Subcutaneous abdominal adipose tissue (tissue), 5 donors: ENCODE measurements at regions not wholly inside any gene's neighbourhood (a gene's known extent, or its start where the extent isn't known, plus 50 kb on each side); places are given as distances from the start of the nearest gene placed in this dataset.

Experiments used
- H3K27ac ChIP-seq: one replicate; pipeline ENCODE4 v1.7.0; 2013; ENCODE audit warnings: low read depth, mild to moderate bottlenecking, inconsistent platforms, low read length, moderate library complexity
- H3K27me3 ChIP-seq, 5 donors: one replicate each; pipeline ENCODE4 v1.7.0; 2013; ENCODE audit warnings: low read length in 5 of 5, inconsistent platforms in 1 of 5; ENCODE audit not compliant: control insufficient read depth in 5 of 5, insufficient read depth in 4 of 5
- H3K36me3 ChIP-seq, 5 donors: one replicate each; pipeline ENCODE4 v1.7.0; 2013; ENCODE audit warnings: low read length in 5 of 5; ENCODE audit not compliant: control insufficient read depth in 5 of 5, insufficient read depth in 5 of 5
- H3K4me1 ChIP-seq, 5 donors: one replicate each; pipeline ENCODE4 v1.7.0; 2013; ENCODE audit warnings: low read length in 5 of 5, mild to moderate bottlenecking in 3 of 5, moderate library complexity in 1 of 5; ENCODE audit not compliant: control insufficient read depth in 5 of 5, insufficient read depth in 5 of 5
- H3K4me3 ChIP-seq, 5 donors: one replicate each; pipeline ENCODE4 v1.7.0; 2013; ENCODE audit warnings: low read length in 5 of 5, low read depth in 1 of 5
- H3K9ac ChIP-seq, 5 donors: one replicate each; pipeline ENCODE4 v1.7.0; 2013; ENCODE audit warnings: low read length in 5 of 5, mild to moderate bottlenecking in 4 of 5, moderate library complexity in 3 of 5
- H3K9me3 ChIP-seq, 5 donors: one replicate each; pipeline ENCODE4 v1.7.0; 2013; ENCODE audit warnings: low read length in 5 of 5; ENCODE audit not compliant: control insufficient read depth in 5 of 5
- donor health status: healthy.
- donor health status: healthy.
- donor health status: healthy.
- donor health status: healthy.
- donor health status: healthy.

DNA sequence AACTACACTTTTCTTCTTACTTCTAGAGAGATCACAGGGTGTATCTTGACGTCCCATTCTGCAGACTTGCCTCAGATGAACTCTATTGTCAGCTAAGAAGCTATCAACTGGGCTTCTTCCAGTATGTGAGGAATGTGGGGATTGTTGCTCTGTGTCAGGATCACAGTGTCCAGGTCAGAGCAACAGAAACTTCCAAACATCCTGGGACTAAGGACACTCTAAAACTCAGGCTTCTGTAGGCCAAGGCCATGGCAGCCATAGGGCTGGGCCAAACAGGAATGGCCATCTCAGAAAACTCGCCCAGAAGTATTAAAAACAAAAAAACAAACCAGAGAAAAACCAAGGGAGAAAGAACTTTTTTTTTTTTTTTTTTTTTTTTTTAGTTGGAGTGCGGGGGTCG lies 210.0 kb upstream of the CLINT1 start:
- Histone ChIP-seq H3K4me3 (no peak overlapping the region), H3K36me3 (no peaks in the 10 kb centered on the region), H3K27me3 (no peaks in the 10 kb centered on the region), H3K9me3 (no peaks in the 10 kb centered on the region), H3K4me1 (peaks cover 0 to 26% (median 21%) of the 10 kb centered on the region in 5 donors), H3K27ac (no peak overlapping the region), H3K9ac (no peak overlapping the region)

DNA sequence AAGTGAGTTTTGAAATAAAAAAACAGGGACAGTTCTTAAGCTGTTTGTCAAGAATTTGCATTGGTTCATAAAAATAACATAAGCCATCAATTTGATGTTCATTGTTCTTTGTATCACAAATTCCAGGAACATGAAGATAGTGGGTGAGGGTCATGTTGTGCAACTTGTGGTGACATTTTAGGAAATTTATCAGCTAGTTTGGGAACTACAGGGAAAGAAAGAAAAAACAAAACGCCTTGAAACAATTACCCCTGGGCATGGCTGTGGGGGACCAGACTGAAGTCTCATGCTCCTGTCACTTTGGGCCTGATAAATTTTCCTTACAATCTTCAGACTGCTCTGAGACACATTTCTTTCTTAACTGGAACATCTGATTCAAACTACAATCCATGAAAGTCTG lies 207.1 kb upstream of the CLINT1 start:
- H3K9ac ChIP-seq, result no peak overlapping the region
- H3K27ac ChIP-seq, result no peak overlapping the region
- no peak overlapping the region for H3K4me3 ChIP-seq
- H3K36me3 ChIP-seq, result no peaks in the 10 kb centered on the region
- H3K9me3 ChIP-seq, result peaks cover 0 to 4% (median 0%) of the 10 kb centered on the region in 5 donors
- H3K4me1 ChIP-seq, result peaks cover 0 to 25% (median 21%) of the 10 kb centered on the region in 5 donors
- no peaks in the 10 kb centered on the region for H3K27me3 ChIP-seq

DNA sequence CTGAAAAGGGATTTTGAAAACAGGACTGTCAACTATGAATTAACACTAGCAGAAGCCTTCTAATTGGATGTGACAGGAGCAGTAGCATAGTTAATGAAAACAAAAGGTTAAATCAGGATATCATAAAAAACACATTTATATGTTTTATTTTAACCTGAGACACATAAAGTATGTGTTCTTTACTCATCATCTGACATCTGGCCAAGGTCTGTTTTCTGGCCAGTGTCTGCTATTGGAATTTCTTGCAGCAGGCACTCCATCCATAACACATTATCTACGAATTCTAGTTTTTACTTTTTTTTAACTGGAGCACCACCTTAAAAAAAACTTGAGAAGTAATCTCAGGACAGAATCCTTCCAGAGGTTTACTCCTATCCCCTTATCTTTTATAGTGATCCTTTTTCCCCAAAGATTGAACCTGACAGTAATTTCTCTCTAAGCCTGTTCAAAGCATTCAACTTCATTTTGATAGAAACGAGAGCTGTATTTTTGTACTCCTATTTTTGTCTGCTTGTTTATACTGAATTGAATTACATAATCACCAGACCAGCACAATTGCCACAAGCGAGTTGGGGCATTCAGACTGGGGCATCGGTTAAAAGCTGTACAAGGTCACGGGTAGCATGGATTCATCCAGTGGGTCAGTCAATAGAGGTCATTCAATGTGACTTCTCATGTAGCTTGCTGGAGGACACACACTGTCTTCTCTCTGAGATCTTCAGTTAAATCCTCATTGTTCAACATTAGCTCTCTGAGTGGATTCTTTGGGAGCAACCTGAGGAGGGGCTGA lies 205.6 kb upstream of the CLINT1 start:
- Histone ChIP-seq H3K27ac (no peak overlapping the region), H3K27me3 (no peaks in the 10 kb centered on the region), H3K4me3 (no peak overlapping the region), H3K9ac (no peak overlapping the region), H3K9me3 (peaks cover 0 to 4% (median 0%) of the 10 kb centered on the region in 5 donors), H3K4me1 (peaks cover 0 to 12% (median 11%) of the 10 kb centered on the region in 5 donors), H3K36me3 (no peaks in the 10 kb centered on the region)

DNA sequence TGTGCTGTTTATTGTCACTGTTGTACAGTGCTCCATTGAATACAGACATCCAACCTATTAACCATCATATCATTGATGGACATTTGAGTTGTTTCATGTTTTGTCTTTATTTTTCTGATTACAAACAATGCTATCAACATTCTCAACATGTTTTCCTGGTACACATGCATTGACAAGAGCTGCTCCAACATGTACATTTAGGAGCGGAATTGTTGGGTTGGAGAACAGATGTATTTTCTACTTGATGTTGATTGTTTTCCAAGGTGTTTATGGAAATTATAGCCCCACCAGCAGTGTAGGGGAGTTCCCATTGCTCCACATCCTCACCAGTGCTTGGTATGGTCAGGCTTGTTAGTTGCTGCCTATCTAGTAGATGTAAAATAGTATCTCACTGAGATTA lies 204.1 kb upstream of the CLINT1 start:
- peaks cover 0 to 10% (median 2%) of the 10 kb centered on the region in 5 donors for H3K4me1 ChIP-seq
- no peak overlapping the region for H3K27ac ChIP-seq
- no peak overlapping the region for H3K4me3 ChIP-seq
- H3K9ac ChIP-seq, result no peak overlapping the region
- H3K27me3 ChIP-seq, result peaks cover 0 to 3% (median 0%) of the 10 kb centered on the region in 5 donors
- H3K9me3 ChIP-seq, result peaks cover 0 to 4% (median 0%) of the 10 kb centered on the region in 5 donors
- no peaks in the 10 kb centered on the region for H3K36me3 ChIP-seq

DNA sequence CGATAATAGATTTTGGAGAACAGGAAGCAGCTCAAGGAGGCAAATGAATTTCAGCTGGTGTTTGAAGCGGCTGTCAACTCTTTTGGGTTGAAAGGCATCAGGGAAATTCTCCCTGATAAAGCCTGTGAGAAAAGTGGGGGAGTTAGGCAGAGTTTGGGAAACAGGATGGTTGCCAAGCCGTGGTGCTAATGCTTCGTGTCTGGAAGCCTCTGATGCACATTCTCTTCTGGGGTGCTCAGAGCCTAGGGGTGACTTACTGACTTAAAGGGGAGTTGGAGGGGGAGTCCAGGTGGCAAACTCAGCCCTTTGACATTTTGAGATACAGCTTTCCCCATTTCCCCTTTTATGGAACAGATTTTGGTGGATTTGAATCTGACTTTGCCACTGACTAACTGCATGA lies 202.5 kb upstream of the CLINT1 start:
- no peak overlapping the region for H3K9ac ChIP-seq
- no peaks in the 10 kb centered on the region for H3K36me3 ChIP-seq
- no peak overlapping the region for H3K27ac ChIP-seq
- peaks cover 0 to 4% (median 0%) of the 10 kb centered on the region in 5 donors for H3K9me3 ChIP-seq
- no peak overlapping the region for H3K4me3 ChIP-seq
- peaks cover 0 to 3% (median 0%) of the 10 kb centered on the region in 5 donors for H3K27me3 ChIP-seq
- H3K4me1 ChIP-seq, result peaks cover 0 to 10% (median 2%) of the 10 kb centered on the region in 5 donors

DNA sequence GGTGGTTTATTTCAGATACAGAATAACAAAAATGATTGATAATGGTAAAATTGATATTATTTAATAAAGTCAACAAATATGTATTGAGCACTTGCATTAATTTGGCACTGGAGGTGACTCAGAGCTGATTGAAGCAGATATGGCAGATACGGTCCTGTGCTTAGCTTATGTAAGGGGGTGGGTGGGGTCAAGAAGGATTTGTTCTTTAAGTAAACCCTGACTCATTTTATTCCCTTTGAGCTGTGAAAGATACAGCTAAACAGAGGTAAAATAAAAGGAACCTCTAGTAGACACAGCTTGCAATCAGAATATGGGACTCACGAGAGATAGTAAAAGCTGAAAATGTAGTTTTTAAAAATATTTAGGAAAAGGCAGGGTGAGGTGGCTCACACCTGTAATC lies 201.3 kb upstream of the CLINT1 start:
- H3K36me3 ChIP-seq, result no peaks in the 10 kb centered on the region
- no peak overlapping the region for H3K9ac ChIP-seq
- H3K27me3 ChIP-seq, result peaks cover 0 to 3% (median 0%) of the 10 kb centered on the region in 5 donors
- H3K9me3 ChIP-seq, result peaks cover 0 to 4% (median 0%) of the 10 kb centered on the region in 5 donors
- H3K4me1 ChIP-seq, result peaks cover 0 to 10% (median 2%) of the 10 kb centered on the region in 5 donors
- no peak overlapping the region for H3K27ac ChIP-seq
- no peak overlapping the region for H3K4me3 ChIP-seq

DNA sequence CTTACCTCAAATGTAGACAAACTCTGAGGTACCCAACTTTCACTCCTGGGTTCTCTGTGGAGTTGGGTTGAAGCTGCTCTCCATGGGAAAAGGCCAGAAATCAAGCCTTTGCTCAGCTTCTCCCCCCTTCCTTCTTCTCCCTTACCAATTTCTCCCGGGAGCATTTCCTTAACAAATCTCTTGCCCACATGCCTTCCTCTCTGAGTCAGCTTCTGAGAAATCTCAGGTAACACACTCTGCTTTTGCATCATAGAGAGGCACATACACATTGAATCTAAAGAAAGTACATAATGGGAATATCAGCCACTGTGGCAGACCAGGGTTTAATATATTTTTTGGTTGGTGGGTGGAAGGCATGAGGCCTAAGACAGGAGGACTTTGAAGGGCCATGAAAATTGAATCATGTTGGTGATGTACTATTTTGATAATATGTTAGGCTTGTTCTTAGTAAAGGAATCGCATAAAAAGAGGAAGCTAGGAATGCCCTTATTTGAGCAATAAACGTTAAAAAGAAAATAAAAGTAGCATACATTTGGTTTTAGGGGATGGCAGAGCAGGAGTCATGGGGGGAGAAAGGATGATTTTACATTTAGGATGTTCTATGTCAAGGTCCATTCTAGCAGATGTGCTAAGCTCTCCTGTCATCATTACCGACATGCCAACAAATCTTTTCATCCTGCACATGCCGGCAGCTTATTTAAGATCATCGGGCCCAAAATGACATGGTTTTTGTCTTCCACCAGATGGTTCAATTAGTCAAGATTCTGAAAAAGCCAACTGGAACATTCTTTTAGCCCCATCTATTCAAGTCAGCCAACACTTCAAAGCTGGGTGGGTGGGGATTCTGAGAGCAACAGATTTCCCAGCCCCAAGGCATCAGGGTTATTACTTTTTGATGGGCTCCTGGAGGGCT lies 199.5 kb upstream of the CLINT1 start:
- H3K4me3 ChIP-seq, result no peak overlapping the region
- no peaks in the 10 kb centered on the region for H3K36me3 ChIP-seq
- peaks cover 0 to 4% (median 0%) of the 10 kb centered on the region in 5 donors for H3K9me3 ChIP-seq
- H3K4me1 ChIP-seq, result peaks cover 0 to 4% (median 0%) of the 10 kb centered on the region in 5 donors
- peaks cover 0 to 3% (median 0%) of the 10 kb centered on the region in 5 donors for H3K27me3 ChIP-seq
- H3K27ac ChIP-seq, result no peak overlapping the region
- H3K9ac ChIP-seq, result no peak overlapping the region

DNA sequence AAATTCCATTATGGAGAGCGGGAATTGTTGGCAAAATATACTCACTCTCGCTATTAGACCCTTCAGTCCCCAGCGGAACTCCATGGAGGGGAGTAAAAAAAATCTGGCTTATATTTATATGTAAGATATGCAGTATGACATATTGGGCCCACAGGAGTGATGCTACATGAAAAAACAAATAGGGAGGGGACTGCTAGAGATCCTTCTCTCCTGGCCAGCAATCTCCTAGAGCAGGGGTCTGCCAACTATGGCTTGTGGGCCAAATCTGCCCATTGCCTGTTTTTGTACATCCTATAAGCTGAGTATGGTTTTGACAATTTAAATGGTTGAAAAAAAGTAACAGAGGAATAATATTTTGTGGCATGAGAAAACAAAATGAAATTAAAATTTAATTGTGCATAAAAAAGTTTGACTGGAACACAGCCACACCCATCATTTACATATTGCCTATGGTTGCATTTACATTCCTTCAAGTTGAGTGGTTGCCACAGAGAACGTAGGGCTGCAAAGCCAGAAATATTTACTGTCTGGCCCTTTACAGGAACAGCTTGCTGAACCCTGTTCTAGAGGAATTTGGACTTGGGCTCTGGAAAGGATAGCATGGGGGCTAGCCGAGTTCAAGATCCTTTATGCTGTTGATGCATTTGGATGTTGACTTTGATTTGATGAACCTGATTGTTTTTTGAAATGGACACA lies 197.3 kb upstream of the CLINT1 start:
- H3K4me1 ChIP-seq, result peaks cover 0 to 4% (median 0%) of the 10 kb centered on the region in 5 donors
- no peak overlapping the region for H3K9ac ChIP-seq
- no peak overlapping the region for H3K27ac ChIP-seq
- peaks cover 0 to 3% (median 0%) of the 10 kb centered on the region in 5 donors for H3K27me3 ChIP-seq
- no peak overlapping the region for H3K4me3 ChIP-seq
- no peaks in the 10 kb centered on the region for H3K36me3 ChIP-seq
- H3K9me3 ChIP-seq, result peaks cover 0 to 3% (median 0%) of the 10 kb centered on the region in 5 donors

DNA sequence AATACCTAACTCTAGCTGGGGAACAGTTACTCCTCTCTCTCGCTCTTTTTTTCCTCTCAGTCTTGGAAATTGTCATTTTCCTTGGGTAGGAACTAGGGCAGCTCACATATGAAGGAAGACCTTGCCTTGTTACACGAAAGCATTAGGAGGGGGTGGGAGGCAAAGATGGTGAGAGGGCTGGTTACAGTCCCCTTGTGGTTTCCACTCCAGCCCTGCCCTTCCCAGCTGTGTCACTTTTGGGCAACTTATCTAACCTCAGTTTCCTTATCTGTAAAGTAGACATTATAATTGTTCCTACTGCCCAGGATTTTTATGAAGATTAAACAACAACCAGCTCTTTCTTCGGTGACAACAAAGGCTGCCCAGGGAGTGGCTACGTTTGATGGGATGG lies 196.2 kb upstream of the CLINT1 start:
- Histone ChIP-seq H3K9ac (no peak overlapping the region), H3K9me3 (peaks cover 0 to 3% (median 0%) of the 10 kb centered on the region in 5 donors), H3K36me3 (no peaks in the 10 kb centered on the region), H3K4me1 (peaks cover 0 to 4% (median 0%) of the 10 kb centered on the region in 5 donors), H3K27ac (no peak overlapping the region), H3K27me3 (peaks cover 0 to 3% (median 0%) of the 10 kb centered on the region in 5 donors), H3K4me3 (no peak overlapping the region)
